ENCODE measurements at regions not wholly inside any gene's neighbourhood (a gene's known extent, or its start where the extent isn't known, plus 50 kb on each side); places are given as distances from the start of the nearest gene placed in this dataset.
A peak's percentile ranks its signal among the peaks of the same experiment; 100 is the strongest.

DNA sequence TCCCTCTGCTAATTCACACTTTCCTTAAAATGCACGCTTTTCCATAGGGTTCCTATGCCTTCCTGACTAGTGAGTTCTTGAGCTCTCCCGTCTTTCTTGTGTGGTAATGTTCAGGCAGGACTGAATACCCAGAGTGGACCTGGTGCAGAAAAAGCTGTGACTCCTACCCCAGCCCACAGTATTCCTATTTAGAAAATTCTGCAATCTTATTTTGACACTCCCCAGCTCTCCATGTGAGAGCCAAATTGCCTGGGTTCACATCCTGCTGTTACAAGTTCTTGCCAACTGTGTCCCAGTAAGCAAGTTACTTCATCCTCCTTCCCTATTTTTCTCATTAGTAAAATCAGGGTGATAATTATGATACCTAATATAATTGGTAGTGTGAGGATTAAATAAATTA is 290.8 kb upstream of the SLCO3A1 start:
- no peak for DNase-seq

GRCh38 chr15:91564631-91565030 is 288.9 kb upstream of the SLCO3A1 start:
- DNase-seq, result no peak

GRCh38 chr15:91566141-91566540 is 287.4 kb upstream of the SLCO3A1 start:
- peak; percentile 69 for DNase-seq

DNA sequence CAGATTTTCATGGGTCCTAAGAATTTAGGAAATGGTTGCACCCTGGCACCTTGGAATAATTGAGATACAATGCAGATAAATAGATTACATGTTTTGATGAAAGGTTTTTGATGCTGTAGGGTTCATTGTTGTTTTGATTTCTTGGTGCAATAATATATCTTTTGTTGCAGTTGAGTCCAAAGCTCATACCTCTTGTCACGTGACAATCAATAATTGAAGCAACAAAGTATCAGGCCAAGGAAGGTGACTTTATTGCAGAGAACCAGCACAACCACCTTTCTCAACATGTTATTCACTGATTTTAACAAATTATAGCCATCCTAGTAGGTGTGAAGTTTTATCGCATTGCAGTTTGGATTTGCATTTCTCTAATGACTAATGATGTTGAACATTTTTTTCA is 285.5 kb upstream of the SLCO3A1 start:
- DNase-seq, result no peak

DNA sequence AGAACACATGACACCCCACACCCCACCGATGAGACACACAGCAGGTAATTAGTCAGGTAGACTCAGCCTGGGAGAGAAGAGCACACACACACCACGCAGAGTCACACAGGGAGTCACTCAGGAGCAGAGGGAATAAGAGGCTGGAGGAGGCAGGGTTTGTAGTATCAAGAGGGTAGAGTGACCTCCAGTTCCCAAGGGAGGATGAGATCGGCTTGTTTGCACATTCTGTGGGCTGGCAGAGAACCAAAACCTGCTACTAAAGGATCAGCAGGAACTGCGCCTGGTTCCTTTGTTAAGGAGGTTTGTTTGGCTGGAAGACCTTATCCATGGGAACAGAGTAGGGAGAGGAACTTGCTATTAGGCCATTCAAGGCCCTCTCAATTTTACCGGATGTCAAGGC is 281.4 kb upstream of the SLCO3A1 start:
- DNase-seq, result no peak

GRCh38 chr15:91576096-91576495 is 277.4 kb upstream of the SLCO3A1 start:
- DNase-seq, result no peak

DNA sequence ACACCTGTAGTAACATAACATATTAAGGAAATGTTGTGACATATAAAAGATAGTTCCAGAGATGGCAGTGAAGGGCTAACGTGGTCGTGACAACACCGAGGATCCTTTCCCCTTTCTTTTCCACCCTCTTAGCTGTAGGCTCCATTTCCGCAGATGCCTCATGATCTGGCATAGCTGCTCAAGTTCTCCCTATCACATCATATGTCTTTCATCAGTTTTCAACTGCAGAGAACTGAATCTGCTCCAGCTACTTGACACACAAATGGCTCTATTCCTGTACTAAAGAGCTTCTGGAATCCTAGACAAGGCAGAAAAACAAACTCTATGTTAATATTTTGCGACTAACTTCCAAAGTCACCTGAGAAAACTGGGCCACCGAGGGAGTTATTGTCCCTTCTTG is 275.0 kb upstream of the SLCO3A1 start:
- DNase-seq, result no peak

DNA sequence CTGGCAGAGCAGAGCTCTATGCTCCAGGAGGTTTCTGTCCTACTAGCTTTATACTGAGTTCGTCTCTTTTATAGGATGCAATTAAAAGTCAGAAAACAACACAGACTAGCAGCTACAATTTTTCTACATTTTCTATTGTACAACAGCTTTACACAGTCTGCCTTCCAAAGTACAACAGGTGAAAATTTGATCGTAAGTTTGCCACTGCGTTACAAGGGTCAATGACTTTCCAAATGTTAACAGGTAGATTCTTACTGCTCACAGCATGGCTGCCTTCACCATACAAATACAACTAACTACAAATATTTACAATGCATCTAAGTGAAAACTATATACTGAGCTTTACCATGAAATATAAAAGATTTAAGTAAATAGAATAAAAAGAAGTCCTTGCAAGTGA is 268.6 kb upstream of the SLCO3A1 start:
- no peak for DNase-seq

DNA sequence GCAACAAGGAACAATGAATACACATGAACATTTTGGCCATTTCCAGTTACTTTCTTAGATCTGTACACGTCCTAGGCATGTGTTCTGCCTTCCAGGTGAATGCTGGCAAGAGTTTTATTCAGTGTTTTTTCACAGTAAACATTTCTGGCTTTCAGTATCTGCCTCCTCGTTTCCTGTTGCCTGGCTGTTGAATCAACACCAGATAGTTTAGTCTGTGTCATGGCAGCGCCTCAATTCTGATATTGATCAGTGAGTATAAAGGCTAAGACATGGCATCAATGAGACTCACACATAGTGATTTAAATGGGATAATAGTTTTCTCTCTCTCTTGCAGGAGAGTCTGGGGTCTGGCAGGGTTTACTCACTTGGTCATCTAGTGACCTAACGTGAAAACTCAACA is 266.9 kb upstream of the SLCO3A1 start:
- no peak for DNase-seq

DNA sequence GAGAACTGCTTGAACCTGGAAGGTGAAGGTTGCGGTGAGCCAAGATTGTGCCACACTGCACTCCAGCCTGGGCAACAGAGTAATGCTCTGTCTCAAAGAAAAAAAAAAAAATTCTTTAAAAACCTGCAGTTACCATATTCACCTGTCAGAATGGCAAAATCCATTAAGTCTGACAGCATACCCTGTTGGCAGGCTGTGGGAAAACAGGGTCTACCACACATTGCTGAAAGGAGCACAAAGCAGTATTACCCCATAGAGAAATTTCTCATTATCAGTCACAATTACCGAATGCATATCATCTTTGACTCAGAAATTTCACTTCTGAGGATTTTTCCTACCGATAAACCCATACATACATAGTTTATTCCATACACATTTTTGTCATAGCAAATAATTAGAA is 264.1 kb upstream of the SLCO3A1 start:
- DNase-seq, result peak; percentile 15

DNA sequence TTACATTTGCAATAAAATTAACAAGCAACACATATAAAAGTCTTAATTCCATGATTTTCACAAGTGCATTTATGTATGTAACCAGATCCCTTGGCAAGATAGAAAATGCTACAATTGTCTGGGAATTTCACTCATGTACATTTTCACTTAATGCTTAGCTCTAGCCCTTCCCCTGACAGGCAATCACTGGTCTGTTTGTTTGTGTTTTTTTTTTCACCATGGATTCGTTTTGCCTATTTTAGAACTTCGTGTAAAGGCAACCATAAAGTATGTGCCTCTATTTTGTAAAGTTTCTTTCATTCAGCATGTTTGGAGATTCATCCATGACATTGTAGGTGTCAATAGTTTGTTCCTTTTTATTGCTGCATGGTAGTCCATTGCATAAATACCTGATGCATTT is 260.9 kb upstream of the SLCO3A1 start:
- no peak for DNase-seq

DNA sequence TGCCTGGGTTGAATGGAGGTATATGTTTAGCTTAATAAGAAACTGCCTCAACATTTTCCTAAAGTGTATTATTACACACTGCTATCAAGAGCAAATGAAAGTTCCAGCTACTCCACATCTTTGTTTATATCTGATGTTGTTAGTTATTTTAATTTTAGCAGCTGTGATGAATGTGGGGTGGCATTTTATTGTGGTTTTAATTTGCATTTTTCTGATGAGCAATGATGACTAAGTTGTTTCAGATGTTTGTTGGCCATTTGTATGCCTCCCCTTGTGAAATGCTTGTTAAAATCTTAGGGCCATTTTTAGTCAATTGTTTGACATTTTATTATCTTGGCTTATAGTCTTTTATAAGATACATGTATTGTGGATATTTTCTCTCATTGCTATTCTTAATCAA is 260.4 kb upstream of the SLCO3A1 start:
- peak; percentile 7 for DNase-seq

DNA sequence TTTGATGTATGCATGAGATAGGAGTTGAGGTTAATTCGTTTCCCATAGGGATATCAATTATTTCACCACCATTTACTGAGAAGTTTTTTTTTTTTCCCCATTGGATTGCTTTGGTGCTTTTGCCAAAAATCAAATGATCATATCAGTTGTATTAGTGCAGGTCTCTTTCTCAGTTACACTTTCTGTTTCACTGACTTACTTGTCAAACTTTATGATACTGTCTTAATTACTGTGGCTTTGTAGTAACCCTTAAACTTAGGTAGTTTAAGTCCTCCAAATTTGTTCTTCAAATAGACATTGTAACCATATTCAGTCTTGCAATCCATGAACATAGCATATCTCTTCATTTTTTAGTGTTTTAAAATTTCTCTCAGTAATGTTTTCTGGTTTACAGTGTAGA is 259.9 kb upstream of the SLCO3A1 start:
- no peak for DNase-seq

DNA sequence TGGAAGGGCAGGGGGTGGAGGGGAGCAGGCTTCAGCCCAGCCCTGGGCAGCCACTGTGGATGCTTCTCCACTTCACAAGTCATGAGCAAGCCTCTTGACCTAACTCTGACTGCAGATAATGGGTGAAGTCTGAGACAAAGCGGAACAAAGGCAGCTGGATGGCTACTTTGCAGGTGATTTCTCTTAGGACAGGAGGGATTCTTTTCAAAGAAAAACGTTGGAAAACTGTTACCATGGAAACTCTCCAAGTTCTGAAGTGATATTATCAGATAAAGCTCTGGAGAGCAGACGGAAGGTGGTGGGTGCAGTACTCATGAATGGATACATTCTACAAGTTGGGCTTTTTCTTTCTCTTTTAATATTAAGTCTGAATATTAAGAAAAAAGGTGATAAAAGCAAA is 254.2 kb upstream of the SLCO3A1 start:
- no peak for DNase-seq

DNA sequence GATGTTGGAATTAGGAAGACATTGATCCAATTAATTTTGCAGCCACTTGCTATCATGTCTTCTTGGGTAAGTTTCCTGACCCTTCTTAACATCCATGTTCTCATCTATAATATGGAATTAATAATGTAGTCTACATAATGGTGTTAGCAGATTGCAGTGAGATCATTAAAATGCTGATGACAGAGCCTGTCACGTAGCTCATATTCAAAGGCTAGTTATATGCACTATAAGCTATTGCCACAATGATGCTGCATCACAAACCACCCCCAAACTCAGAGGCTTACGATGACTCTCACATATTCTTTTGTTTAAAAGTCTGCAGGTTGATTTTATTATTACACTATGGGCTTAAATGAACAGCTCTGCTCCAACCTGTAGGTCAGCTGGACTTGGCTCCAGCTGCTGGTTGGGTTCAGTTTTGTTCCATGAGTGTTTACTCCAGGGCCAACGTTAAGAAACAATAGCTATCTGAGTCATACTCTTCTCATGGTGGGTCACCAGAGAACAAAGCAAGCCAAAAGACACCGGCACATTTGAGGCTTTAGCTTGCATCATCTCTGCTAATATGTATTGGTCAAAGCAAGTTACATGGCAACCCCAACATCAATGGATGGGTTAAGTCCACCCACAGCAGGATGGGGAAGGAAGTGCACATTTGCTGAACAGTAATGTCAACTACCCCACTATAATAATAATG is 250.0 kb upstream of the SLCO3A1 start:
- DNase-seq, result no peak

DNA sequence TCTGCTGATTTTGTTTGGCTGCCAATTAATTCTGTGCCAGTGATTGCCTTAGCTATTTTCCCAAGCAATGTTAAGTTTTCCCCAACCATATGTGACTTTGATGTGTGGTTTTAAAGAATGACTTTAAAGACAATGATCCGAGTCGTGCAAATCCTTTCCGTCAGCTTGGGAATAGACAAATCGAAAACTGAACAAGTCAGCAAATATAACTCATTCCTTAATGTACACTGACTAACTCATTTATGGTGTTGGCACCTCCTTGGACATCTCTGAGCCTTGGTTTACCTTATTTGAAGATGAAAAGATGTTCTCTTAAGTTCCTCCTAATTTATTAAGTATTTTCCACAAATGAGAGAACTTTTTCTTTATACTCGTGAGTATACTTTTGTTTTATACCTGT is 249.4 kb upstream of the SLCO3A1 start:
- DNase-seq, result no peak

- no peak for DNase-seq
Observed at GRCh38 chr15:91605576-91605975, 247.9 kb upstream of the SLCO3A1 start.

DNA sequence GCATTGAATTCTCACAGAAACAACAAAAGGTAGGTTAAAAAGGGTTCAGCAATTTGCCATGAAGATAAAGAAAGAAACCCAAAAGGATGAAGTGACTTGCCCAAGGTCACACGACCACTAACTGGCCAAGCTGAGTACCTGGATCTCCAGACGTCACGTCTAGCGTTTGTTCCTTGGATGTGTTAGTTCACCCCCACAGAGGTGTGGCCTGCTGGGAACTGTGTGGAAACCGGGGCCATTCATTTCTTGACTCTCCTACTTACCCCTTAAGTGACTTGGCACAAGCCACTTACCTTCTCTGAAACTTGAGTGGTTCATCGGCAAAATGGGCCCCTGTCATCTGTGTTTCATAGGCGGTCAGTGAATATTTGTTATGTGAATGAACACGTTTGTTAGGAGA is 244.3 kb upstream of the SLCO3A1 start:
- DNase-seq, result no peak

GRCh38 chr15:91609966-91610365 is 243.5 kb upstream of the SLCO3A1 start:
- DNase-seq, result no peak

DNA sequence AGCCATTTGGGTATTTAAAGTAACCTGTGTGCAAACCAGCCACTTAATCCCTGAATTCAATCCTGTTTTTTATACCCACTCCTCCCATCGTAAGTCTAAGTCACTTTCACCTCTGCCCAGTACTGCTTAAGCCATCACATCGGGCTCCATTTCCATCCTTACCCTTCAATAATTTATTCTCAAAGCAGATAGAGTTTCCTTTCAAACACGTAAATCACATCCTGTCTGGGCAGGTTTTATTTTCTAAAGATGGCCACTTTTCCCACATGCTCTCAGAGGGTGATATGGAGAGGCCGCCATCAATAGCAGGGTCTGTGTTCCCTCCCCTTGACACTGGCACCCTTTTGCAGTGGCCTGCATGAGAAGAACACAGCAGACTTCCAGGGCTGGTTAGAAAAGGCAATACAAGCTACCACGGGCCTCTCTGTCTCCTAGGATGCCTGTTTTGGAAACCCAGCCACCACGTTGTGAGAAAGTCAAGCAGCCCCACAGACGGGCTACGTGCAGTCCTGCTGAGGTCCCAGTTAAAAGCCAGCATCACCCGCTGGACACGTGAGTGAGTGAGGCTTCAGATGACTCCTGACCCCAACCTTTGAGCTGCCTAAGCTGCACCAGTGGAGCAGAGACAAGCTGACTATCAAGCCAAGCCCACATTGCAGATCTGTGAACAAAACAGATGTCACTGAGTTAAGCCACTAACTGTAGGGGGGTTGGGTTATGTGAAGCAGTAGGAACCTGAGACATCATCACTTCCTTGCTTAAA is 241.8 kb upstream of the SLCO3A1 start:
- DNase-seq, result no peak

DNA sequence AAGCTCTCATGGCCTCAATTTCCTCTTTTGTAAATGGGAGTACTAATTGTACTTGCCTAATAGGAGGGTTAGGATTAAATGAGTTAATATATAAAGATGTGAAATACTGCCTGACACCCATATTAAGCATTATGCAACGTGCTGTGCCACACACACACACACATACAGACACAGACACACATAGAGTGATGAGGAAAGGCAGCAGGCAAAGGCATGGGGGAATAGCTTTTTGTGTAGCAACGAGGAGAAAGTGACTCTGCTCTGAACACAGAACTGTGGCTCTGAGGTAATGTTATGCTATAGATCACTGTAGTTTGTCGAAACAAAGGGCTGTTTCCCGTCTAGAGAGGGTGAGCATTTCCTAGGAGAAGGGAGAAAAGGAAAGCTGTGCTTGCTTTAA is 233.3 kb upstream of the SLCO3A1 start:
- DNase-seq, result no peak

DNA sequence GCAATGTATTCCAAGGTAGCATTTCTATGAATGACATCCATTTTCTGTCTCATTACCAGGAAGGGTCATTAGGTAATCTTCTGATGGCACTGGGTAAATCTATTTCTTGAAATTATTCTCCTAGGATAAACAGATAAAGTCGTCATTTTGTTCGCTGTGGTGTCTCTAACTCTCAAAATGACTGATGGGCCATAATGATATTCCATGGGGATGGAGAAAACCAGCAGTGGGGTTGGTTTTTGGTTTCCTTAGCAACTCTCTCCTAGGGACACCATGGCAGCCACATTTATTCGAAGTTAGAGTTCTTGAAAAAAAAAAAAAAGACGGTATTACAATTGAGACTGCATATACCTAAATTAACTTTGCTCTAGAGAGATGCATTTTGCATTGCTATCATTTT is 231.3 kb upstream of the SLCO3A1 start:
- DNase-seq, result no peak

DNA sequence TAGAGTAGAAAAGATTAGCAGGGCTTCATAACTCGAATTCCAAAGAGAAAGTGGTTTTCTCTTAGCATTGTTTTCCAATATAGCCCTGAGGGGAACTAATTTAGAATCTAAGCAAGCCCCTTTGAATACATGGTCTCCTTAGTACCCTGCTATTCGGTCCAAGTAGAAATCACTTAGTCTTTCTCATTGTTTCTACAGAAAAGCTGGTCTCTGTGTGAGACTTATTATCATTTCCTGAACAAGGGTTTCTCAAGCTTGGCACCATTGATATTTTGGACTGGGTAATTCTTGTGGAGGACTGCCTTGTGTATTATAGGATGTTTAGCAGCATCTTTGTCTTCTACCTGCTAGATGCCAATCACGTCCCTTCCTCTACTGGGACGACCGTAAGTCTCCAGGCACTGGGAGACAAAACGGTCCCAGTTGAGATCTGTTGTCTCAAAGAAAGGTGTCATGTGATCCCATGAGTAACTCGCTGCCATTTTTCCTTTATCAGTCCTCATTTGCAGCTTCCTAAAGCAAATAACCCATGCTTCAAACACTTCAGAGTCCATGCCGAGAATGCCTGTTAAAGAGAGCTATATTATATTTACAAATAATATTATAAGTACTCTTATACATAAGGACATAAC is 230.7 kb upstream of the SLCO3A1 start:
- DNase-seq, result no peak

- no peak for DNase-seq
Observed at GRCh38 chr15:91624353-91624968, 229.0 kb upstream of the SLCO3A1 start.
